Femur (tissue), 1 donor: ENCODE measurements at regions not wholly inside any gene's neighbourhood (a gene's known extent, or its start where the extent isn't known, plus 50 kb on each side); places are given as distances from the start of the nearest gene placed in this dataset.
A peak's percentile ranks its signal among the peaks of the same experiment; 100 is the strongest.

ENCODE experiments used
- DNase-seq: peaks from one replicate; pipeline ENCODE4 v3.0.0-alpha.2; 2017

- no peak for DNase-seq
Observed at GRCh38 chr3:14288833-14289451, 110.3 kb downstream of the LSM3 start.

- peak; percentile 53 for DNase-seq
Observed at GRCh38 chr3:14289590-14290461, 111.2 kb downstream of the LSM3 start.

DNA sequence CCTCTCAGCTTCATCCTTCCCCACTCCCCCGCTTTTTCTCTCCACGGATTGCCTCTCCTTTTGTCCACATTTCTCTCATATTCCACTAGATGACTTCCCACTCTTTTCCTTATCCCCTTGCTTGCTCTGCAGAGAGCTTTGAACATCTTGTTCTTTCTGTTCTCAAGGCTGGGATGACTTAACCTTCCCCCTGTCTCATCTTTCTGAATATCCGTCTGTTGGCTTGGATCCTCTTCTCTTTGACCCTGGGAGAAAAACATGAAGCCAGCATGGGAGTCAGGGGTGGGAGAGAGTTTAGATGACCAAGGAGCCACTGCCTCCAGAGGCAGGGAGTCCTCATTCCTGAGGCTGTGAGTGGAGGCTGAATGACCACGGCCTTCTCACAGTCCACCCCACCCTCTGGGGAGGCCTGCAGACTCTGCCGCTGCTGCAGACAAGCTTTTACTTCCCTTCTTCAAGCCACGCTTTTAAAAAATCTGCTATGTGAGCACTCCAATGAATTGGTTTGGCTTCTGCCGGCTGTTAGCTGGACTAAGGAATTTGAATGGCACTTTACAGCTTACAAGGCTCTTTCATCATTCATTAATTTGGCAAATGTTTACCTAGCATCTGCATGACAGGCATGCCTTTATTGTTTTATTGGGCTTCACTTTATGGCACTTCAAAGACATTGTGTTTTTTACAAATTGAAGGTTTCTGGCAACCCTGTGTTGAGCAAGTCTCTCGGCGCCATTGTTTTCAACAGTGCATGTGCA, 111.6 kb upstream of the SLC6A6 start:
- no peak for DNase-seq

- DNase-seq: no peak
Observed at GRCh38 chr3:14295037-14295436, 107.4 kb upstream of the SLC6A6 start.

DNA sequence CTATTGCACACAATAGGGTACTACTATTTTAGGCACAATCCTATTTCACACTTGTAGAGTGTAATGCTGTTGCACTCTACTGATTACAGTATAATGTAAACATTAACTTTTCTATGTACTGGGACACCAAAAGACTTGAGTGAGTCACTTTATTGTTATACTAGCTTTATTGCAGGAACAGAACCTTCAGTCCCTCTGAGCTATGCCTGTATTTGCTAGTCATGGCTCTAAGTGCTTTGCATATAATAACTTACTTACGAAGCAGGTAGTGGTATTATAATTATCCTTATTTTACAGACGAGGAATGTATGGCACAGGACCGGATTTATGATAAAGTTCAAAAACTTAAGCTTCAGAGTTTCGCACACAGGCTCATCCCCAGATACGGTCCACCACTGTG, 106.6 kb upstream of the SLC6A6 start:
- no peak for DNase-seq

- DNase-seq: no peak
Observed at GRCh38 chr3:14297305-14297704, 105.1 kb upstream of the SLC6A6 start.

GRCh38 chr3:14297784-14298236, 104.6 kb upstream of the SLC6A6 start:
- no peak for DNase-seq

- no peak for DNase-seq
Observed at GRCh38 chr3:14298442-14298841, 104.0 kb upstream of the SLC6A6 start.

- no peak for DNase-seq
Observed at GRCh38 chr3:14298991-14299555, 103.3 kb upstream of the SLC6A6 start.

DNA sequence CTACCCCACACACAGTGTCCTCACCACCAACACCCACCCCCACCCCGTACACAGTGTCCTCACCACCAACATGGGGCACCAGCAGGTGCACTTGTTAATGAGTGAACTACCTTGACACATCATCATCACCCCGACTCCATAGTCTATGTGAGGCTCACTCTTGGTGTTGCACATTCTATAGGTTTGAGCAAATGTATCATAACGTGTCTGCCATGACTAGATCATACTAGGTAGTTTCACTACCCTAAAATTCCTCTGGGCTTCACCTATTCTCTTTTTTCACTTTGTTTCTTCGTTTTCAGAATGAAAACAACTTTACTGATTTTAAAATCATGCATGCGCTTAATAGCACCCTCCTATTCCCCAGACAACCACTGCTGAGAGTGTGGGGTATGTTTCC, 102.6 kb upstream of the SLC6A6 start:
- no peak for DNase-seq

DNA sequence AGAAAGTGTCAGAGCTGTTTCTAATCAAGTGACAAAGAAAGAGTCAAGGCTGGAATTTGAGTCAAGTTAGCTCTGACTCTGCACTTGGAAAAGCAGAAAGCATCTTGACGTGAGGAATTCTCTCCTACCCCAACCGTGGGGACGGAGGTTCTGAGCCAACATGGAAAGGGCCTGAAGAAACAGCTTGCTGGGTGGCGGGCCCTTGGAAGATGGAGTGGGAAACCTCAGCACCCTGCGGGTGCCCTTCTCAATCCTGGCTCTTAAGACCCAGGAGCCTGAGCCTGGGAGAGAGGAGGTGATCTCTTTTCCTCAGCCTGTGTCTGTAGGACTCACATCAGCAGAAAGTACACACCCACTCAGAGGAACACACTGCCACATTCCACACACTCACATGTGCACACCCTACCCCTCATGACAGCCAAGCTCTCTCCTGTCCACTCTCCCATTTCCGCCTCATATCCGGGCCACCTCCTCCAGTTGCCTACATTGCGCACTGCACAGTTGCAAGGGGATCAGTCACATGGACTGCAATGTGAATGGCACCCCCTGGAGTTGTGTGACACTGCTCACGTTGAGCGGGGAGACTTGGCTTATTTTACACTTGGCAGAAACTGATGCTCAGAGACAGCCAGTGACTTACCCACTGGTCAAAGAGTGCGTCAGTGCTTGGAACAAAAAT, 101.5 kb upstream of the SLC6A6 start:
- no peak for DNase-seq

- no peak for DNase-seq
Observed at GRCh38 chr3:14301558-14301957, 100.8 kb upstream of the SLC6A6 start.

DNA sequence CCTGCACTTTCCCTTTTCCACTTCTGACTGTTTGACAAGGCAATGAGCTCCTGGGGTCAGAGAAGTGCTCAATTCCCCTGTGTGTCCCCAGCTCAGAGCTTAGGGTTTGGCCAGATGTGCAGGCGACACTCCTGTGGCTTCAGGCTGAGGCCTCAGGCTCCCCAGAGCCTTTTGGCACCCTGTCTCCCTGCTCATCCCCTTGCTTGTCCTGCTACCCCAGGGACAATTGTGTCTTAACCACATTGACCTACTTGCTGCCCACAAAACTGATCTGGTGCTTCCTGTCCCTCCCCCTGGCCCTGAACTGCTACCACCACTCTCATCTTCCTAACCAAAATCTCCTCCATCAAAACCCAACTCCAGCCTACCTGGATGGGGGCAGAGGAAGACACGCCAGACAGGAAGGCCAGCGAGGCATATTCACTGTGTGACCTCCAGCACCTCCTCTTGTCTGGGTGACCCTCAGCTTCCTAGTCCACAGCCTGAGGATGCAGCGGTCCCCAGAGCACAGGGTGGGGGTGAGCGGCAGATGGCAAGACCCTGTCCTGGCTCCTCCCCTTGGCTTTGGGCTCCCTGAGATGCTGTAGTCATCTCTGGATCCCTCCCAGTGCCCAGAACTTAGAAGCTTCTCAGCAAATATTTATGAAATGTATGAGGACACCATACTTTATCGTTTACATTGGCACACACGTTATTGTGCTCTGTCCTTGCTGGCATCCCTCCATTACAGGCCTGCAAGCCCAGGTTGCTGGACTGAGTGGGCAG, 98.9 kb upstream of the SLC6A6 start:
- no peak for DNase-seq

DNA sequence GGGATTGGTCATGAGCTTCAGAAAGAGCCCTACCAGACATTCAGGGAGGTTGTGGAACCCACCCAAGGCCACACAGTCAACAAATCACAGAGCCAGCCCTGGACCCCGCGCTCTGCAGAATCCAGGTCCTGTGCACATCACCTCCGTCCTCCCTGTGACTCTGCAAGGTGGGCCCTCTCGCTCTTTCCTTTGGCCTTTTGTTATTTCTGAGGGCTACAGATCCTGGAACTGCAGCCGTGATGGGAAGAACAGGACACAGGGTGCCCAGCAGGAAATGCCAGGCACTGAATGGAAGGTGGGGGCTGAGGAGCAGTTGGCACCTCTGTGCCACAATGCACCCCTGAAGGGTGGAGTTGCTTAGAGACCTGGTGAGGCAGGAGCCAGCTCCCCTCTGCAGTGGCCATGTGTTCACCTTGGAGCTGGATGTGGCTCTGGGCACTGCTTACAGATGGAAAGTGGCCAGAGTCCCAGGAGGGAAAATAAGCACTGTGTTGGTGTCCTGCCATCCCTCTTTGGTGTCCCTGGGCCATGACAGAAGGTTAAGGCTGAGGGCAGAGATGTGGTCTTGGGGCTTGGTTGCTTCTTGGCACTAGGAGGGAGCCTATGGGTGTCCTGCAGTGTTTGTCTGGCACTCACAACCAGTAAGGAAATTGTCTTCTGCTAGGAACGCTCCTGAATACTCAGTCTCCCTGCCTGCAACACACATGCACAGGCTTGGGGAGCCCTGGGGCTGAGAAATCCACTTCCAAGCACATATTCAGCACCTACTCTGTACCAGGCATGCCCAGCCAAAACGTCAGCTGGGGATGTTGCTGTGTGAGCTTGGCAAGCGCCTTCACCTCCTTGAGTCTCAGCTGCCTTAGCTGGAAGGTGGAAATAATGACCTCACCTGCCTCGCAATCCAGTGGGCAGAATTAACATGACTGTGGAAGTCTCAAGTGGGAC, 98.0 kb upstream of the SLC6A6 start:
- no peak for DNase-seq

DNA sequence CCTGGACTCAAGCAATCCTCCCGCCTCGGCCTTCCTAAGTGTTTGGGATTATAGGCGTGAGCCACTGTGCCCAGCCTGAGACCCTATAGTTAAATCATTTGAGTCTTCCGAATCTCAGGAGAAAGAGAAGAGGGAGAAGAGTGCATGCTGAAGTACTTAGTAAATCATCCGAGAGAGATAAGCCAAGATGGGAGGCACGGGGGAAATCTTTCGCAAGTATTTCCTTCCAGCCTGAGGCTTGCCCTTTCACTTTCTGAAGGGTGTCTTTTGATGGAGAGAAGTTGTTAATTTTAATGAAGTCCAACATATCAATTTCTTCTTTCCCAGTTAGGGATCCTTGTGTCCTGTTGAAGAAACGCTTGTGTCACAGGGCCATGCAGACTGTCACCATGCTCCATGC, 97.1 kb upstream of the SLC6A6 start:
- DNase-seq: no peak

DNA sequence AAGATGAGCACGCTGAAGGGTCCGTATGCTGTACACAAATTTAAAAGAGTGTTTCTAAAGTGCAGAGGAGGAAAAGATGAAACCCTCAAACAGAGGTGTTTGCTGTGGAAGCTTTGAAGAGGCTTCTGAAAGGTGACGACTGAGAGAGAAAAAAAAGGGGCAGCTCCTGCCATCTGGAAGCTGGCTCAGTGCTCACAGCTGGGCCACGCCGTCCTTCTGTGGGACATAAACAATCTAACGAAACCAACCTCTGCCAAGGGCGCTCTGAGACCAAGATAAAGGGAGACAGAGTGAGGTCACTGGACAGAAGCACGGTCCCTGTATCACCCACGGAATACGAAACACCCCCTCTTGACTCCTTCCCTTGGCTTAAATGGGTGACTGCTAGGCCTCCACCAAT, 96.3 kb upstream of the SLC6A6 start:
- no peak for DNase-seq

DNA sequence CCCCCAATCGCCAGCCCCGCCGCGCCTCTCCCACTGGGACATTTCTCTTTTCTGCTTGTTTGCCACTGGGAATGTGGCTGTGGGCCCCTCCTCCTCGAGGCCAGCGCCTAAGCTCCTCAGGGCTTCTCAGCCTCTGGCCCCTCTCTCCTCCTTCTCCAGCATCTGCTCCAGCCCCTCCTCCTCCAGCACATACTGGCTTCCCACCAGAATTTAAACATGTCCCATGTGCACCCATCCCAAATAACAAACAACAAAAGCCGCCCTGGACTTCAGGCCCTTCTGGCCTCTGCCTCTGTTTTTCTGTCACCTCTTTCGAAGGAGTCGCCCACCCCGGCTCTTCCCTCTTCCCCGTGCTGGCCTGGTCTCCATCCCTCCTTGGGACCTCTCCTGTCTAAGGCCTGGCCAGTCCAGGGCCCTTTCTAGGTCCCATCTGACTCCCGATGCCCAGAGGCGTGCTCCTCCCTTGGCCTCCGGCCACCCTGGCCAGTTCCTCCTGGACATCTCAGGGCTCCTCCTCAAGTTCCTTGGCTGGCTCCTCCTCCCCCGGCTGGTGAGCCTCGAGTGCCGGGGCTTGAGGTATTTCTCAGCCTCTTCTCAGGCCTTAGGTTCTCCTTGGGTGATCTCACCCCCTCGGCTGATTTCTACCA, 94.6 kb upstream of the SLC6A6 start:
- no peak for DNase-seq

GRCh38 chr3:14311729-14312128, 90.7 kb upstream of the SLC6A6 start:
- DNase-seq: no peak

DNA sequence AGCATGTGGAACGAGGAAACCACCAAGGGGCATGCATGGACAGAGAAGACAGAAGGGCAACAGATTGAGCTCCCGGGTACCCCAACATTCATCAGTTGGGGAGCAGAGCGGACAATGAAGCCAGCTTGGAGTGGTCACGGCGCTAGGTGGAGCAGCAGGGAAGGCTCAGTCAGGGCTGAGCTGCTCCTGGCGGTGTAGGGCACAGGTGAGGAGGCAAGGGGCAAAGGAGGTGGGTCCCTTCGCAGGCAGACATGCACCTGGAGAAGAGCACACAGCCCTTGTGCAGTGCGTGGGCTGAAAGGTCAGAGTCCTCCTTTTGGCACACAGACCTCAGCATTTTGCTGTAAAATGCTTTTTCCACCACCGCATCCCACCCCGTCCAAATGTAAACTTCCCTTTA, 90.0 kb upstream of the SLC6A6 start:
- no peak for DNase-seq

DNA sequence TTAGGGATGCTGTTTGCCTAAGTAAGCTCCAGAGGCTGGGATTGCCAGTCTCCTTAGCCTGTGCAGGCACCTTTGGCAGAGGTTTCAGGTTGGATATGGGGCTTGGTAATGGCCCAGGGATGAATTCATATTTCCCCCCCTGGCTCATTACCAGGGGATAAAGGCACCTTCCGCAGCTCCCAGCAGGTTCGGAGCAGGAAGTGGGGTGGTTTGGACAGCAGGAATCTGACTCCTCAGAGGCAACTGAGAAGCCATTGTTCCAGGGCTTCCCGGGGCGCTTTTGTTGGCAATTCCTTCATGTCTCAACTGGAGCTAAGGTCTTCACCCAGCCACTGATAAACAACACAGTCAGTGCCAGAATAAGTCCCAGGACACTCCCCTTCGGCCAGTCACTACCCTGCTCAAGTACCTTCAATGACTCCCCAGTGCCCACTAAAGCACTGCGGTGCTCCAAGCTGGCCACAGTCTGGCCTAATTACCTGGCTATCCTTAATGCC, 85.3 kb upstream of the SLC6A6 start:
- DNase-seq: no peak
